ENCODE measurements at regions not wholly inside any gene's neighbourhood (a gene's known extent, or its start where the extent isn't known, plus 50 kb on each side); places are given as distances from the start of the nearest gene placed in this dataset.

- no peak for DNase-seq (ENCODE audit: low spot score)
- Histone ChIP-seq H3K4me3 (ENCODE audit: low read depth in 1 of 3, low read length in 3 of 3) (no peak overlapping the region), H3K27ac (ENCODE audit: low read depth in 1 of 2, low read length in 2 of 2) (no peak overlapping the region), H3K4me1 (ENCODE audit: control insufficient read depth in 4 of 4, insufficient read depth in 4 of 4, low read length in 3 of 4) (peaks cover 0 to 4% (median 0%) of the 10 kb centered on the region in 4 donors), H3K27me3 (ENCODE audit: control insufficient read depth in 4 of 4, insufficient read depth in 4 of 4, low read length in 3 of 4) (no peaks in the 10 kb centered on the region), H3K9me3 (ENCODE audit: control insufficient read depth in 4 of 4, low read length in 3 of 4) (no peaks in the 10 kb centered on the region), H3K9ac (ENCODE audit: low read depth in 1 of 2, low read length in 2 of 2) (no peak overlapping the region), H3K36me3 (ENCODE audit: control insufficient read depth in 4 of 4, insufficient read depth in 3 of 4, low read depth in 1 of 4, low read length in 3 of 4) (no peaks in the 10 kb centered on the region)
- TF ChIP-seq GABPA (IDR thresholded peaks at IDR 0.05 in 1 of 2, conservative IDR thresholded peaks at IDR 0.05 in 1 of 2) = no peak
- TF ChIP-seq JUND (IDR thresholded peaks at IDR 0.05) = no peak
- TF ChIP-seq YY1 (IDR thresholded peaks at IDR 0.05) = no peak
- no peak for TF ChIP-seq ATF3 (IDR thresholded peaks at IDR 0.05)
- TF ChIP-seq TAF1 (conservative IDR thresholded peaks at IDR 0.05) = no peak
- TF ChIP-seq HNF4G (IDR thresholded peaks at IDR 0.05) = no peak
- TF ChIP-seq MAX (IDR thresholded peaks at IDR 0.05) = no peak
- no peak for TF ChIP-seq CTCF (IDR thresholded peaks at IDR 0.05; ENCODE audit: low read depth, low read length, missing input control)
- no peak for TF ChIP-seq NR2F2 (IDR thresholded peaks at IDR 0.05)
- TF ChIP-seq SP1 (IDR thresholded peaks at IDR 0.05) = no peak
- no peak for TF ChIP-seq ZBTB33 (IDR thresholded peaks at IDR 0.05)
- no peak for TF ChIP-seq REST (IDR thresholded peaks at IDR 0.05)
- TF ChIP-seq EGR1 (IDR thresholded peaks at IDR 0.05; ENCODE audit: low read depth in 2 of 2) = no peak
- no peak for TF ChIP-seq HNF4A (conservative IDR thresholded peaks at IDR 0.05)
- TF ChIP-seq FOXA1 (IDR thresholded peaks at IDR 0.05) = no peak
- 94% methylated on average over 3 of the region's 3 CpGs for WGBS
Measured at GRCh38 chr3:102098130-102098885, 249.0 kb downstream of the NFKBIZ start.
